Stimulated activated CD8-positive, alpha-beta memory T cell treated with anti-CD3 and anti-CD28 coated beads, Interleukin-7, amount 100 ng/mL, for 48 hours (primary cell): ENCODE measurements at regions not wholly inside any gene's neighbourhood (a gene's known extent, or its start where the extent isn't known, plus 50 kb on each side); places are given as distances from the start of the nearest gene placed in this dataset.
"Not testable (repeated sequence)": the region's sequence is repeated elsewhere in the genome, so short reads cannot be mapped to it uniquely, and the experiment has no call there.

Experiments used
- DNase-seq, 2 donors: peaks; one replicate each; pipeline ENCODE4 v3.0.0-alpha.2; 2020; ENCODE audit warnings: low read depth in 1 of 2; ENCODE audit errors: extremely low read depth in 1 of 2

- no peak for DNase-seq
Observed at GRCh38 chr9:80692751-80693150, 996.6 kb downstream of the TLE1 start.

GRCh38 chr9:80691229-80691628 lies 998.1 kb downstream of the TLE1 start:
- no peak for DNase-seq

- no peak for DNase-seq
Observed at GRCh38 chr9:80690349-80690939, 998.9 kb downstream of the TLE1 start.

GRCh38 chr9:80679916-80680315 lies 1009.4 kb downstream of the TLE1 start:
- no peak for DNase-seq

- DNase-seq, result no peak
Observed at GRCh38 chr9:80678906-80679305, 1010.4 kb downstream of the TLE1 start.

- no peak for DNase-seq
Observed at GRCh38 chr9:80673496-80673895, 1015.9 kb downstream of the TLE1 start.

GRCh38 chr9:80665479-80665878 lies 1023.9 kb downstream of the TLE1 start:
- no peak for DNase-seq

GRCh38 chr9:80664327-80665210 lies 1024.8 kb downstream of the TLE1 start:
- DNase-seq, result no peak

GRCh38 chr9:80659751-80660150 lies 1029.6 kb downstream of the TLE1 start:
- not testable (repeated sequence) for DNase-seq

- DNase-seq, result no peak
Observed at GRCh38 chr9:80651044-80651443, 1038.3 kb downstream of the TLE1 start.

GRCh38 chr9:80649496-80649895 lies 1039.9 kb downstream of the TLE1 start:
- no peak for DNase-seq

- no peak for DNase-seq
Observed at GRCh38 chr9:80649001-80649420, 1040.3 kb downstream of the TLE1 start.

- DNase-seq, result no peak
Observed at GRCh38 chr9:80648336-80648735, 1041.0 kb downstream of the TLE1 start.

- DNase-seq, result no peak
Observed at GRCh38 chr9:80646211-80646610, 1043.1 kb downstream of the TLE1 start.

GRCh38 chr9:80644044-80644443 lies 1045.3 kb downstream of the TLE1 start:
- no peak for DNase-seq

GRCh38 chr9:80635065-80635464 lies 1054.3 kb downstream of the TLE1 start:
- DNase-seq, result no peak

GRCh38 chr9:80632041-80632440 lies 1057.3 kb downstream of the TLE1 start:
- no peak for DNase-seq

GRCh38 chr9:80622508-80622907 lies 1050.7 kb downstream of the TLE4 start:
- no peak for DNase-seq

GRCh38 chr9:80619356-80619755 lies 1047.6 kb downstream of the TLE4 start:
- no peak for DNase-seq

GRCh38 chr9:80615964-80616363 lies 1044.2 kb downstream of the TLE4 start:
- no peak for DNase-seq

GRCh38 chr9:80605793-80606192 lies 1034.0 kb downstream of the TLE4 start:
- DNase-seq, result no peak

GRCh38 chr9:80605129-80605528 lies 1033.4 kb downstream of the TLE4 start:
- no peak for DNase-seq
